ENCODE measurements at regions not wholly inside any gene's neighbourhood (a gene's known extent, or its start where the extent isn't known, plus 50 kb on each side); places are given as distances from the start of the nearest gene placed in this dataset.

- H3K4me3 ChIP-seq (ENCODE audit: low read depth, low read length): no peak overlapping the region
- no peak for TF ChIP-seq CTCF (IDR thresholded peaks at IDR 0.05; ENCODE audit: low read depth, low read length)
Observed at GRCh38 chr2:19576411-19576810, 218.0 kb upstream of the OSR1 start.

GRCh38 chr2:19575641-19576040 is 217.2 kb upstream of the OSR1 start:
- no peak for TF ChIP-seq CTCF (IDR thresholded peaks at IDR 0.05; ENCODE audit: low read depth, low read length)
- H3K4me3 ChIP-seq (ENCODE audit: low read depth, low read length): no peak overlapping the region

GRCh38 chr2:19574778-19575260 is 216.4 kb upstream of the OSR1 start:
- no peak overlapping the region for H3K4me3 ChIP-seq (ENCODE audit: low read depth, low read length)
- no peak for TF ChIP-seq CTCF (IDR thresholded peaks at IDR 0.05; ENCODE audit: low read depth, low read length)

- TF ChIP-seq CTCF (IDR thresholded peaks at IDR 0.05; ENCODE audit: low read depth, low read length): no peak
Observed at GRCh38 chr2:19573784-19574183, 215.4 kb upstream of the OSR1 start.

GRCh38 chr2:19571773-19572172 is 213.3 kb upstream of the OSR1 start:
- no peak overlapping the region for H3K4me3 ChIP-seq (ENCODE audit: low read depth, low read length)
- TF ChIP-seq CTCF (IDR thresholded peaks at IDR 0.05; ENCODE audit: low read depth, low read length): no peak

More at GRCh38 chr2:19573784-19574183, 215.4 kb upstream of the OSR1 start:
- no peak overlapping the region for H3K4me3 ChIP-seq (ENCODE audit: low read depth, low read length)

GRCh38 chr2:19569300-19569791 is 210.9 kb upstream of the OSR1 start:
- no peak for TF ChIP-seq CTCF (IDR thresholded peaks at IDR 0.05; ENCODE audit: low read depth, low read length)
- H3K4me3 ChIP-seq (ENCODE audit: low read depth, low read length): no peak overlapping the region

GRCh38 chr2:19568809-19569208 is 210.4 kb upstream of the OSR1 start:
- no peak for TF ChIP-seq CTCF (IDR thresholded peaks at IDR 0.05; ENCODE audit: low read depth, low read length)
- H3K4me3 ChIP-seq (ENCODE audit: low read depth, low read length): no peak overlapping the region

Measured in WI38 (cell line).